Fibroblast of lung (primary cell): ENCODE measurements at regions not wholly inside any gene's neighbourhood (a gene's known extent, or its start where the extent isn't known, plus 50 kb on each side); places are given as distances from the start of the nearest gene placed in this dataset.

Source experiments
- DNase-seq, 2 donors: peaks; one replicate each; pipeline versions ENCODE4 v3.0.0 to v3.0.0-alpha.2; 2010; ENCODE audit warnings: low read depth in 2 of 2
- H2AFZ ChIP-seq: 2 replicates; pipeline ENCODE4 v1.5.1; 2012; ENCODE audit warnings: low read length, control low read depth, inconsistent platforms
- H3K27ac ChIP-seq: 2 replicates; pipeline ENCODE4 v1.5.1; 2011; ENCODE audit warnings: low read length, control low read depth; ENCODE audit not compliant: insufficient read depth
- H3K27me3 ChIP-seq: 2 replicates; pipeline ENCODE4 v1.5.1; 2011; ENCODE audit warnings: mild to moderate bottlenecking, low read length; ENCODE audit not compliant: control insufficient read depth, insufficient read depth
- H3K36me3 ChIP-seq: 2 replicates; pipeline ENCODE4 v1.5.1; 2011; ENCODE audit warnings: low read length; ENCODE audit not compliant: control insufficient read depth, insufficient read depth
- H3K4me1 ChIP-seq: 2 replicates; pipeline ENCODE4 v1.5.1; 2011; ENCODE audit warnings: low read length; ENCODE audit not compliant: control insufficient read depth, insufficient read depth; ENCODE audit errors: extremely low read depth
- H3K4me2 ChIP-seq: 2 replicates; pipeline ENCODE4 v1.5.1; 2011; ENCODE audit warnings: low read length, control low read depth; ENCODE audit not compliant: insufficient read depth; ENCODE audit errors: extremely low read depth
- H3K4me3 ChIP-seq, 4 experiments: fragments of 200-600 bp in 1 of 4; sonication (generic) in 1 of 4; replicated peaks in 1 of 4; 2 replicates each; pipeline ENCODE4 v1.5.1; 2011 to 2016; ENCODE audit warnings: low read length in 4 of 4, low read depth in 3 of 4, mild to moderate bottlenecking in 3 of 4, control low read depth in 2 of 4, inconsistent platforms in 1 of 4, mixed read lengths in 1 of 4; ENCODE audit not compliant: insufficient read depth in 1 of 4; ENCODE audit errors: control extremely low read depth in 1 of 4
- H3K79me2 ChIP-seq: 2 replicates; pipeline ENCODE4 v1.5.1; 2012; ENCODE audit warnings: mild to moderate bottlenecking, low read length, inconsistent platforms; ENCODE audit not compliant: control insufficient read depth, insufficient read depth
- H3K9ac ChIP-seq: 2 replicates; pipeline ENCODE4 v1.5.1; 2011; ENCODE audit warnings: mild to moderate bottlenecking, low read length, control low read depth; ENCODE audit not compliant: insufficient read depth
- H3K9me3 ChIP-seq: 2 replicates; pipeline ENCODE4 v1.5.1; 2012; ENCODE audit warnings: low read depth, low read length; ENCODE audit not compliant: control insufficient read depth, insufficient read depth
- H4K20me1 ChIP-seq: 2 replicates; pipeline ENCODE4 v1.5.1; 2011; ENCODE audit warnings: low read length; ENCODE audit not compliant: control insufficient read depth, insufficient read depth; ENCODE audit errors: extremely low read depth
- EZH2 ChIP-seq: IDR thresholded peaks from 2 replicates; pipeline ENCODE4 v1.5.1; 2012; ENCODE audit warnings: low read length, control low read depth, mild to moderate bottlenecking; ENCODE audit errors: missing control alignments
- TF ChIP-seq, protein P1 (sequence below), 2 donors: IDR thresholded peaks in 1 of 2; conservative IDR thresholded peaks in 1 of 2; 1 replicate in 1 of 2; 2 replicates in 1 of 2; pipeline ENCODE4 v1.5.1; 2011 to 2012; ENCODE audit warnings: low read length in 2 of 2, control low read depth in 1 of 2, inconsistent platforms in 1 of 2, low read depth in 1 of 2, mild to moderate bottlenecking in 1 of 2

DNA sequence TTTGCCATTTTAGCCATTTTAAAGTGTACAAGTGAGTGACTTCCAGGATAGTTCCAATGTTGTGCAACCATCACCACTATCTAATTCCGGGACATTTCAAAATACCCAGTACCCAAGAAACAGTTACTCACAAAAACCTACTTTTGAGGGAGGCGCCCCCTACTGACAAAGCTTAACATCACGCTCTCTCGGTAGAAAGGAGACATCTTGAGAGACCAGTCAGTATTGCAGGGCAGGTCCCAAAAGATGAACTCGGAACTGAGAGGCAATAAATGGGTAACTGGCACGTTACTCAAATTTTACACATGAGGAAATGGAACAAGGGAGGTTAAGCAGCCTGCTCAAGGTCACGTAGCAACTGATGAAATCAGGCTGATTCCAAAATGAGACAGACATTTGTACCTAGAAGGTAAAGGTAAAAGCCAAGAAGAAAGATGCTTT is 50.0 kb upstream of the POU2AF1 start:
- Histone ChIP-seq H3K4me1 (no peaks in the 10 kb centered on the region), H3K4me3 (no peak overlapping the region), H3K9ac (no peak overlapping the region), H3K79me2 (no peaks in the 10 kb centered on the region), H3K4me2 (no peak overlapping the region), H3K27me3 (peaks cover 9% of the 10 kb centered on the region), H4K20me1 (no peaks in the 10 kb centered on the region), H3K27ac (no peak overlapping the region), H3K36me3 (no peaks in the 10 kb centered on the region), H3K9me3 (no peaks in the 10 kb centered on the region), H2AFZ (no peak overlapping the region)
- TF ChIP-seq EZH2, result no peak
- TF ChIP-seq, protein P1, sequence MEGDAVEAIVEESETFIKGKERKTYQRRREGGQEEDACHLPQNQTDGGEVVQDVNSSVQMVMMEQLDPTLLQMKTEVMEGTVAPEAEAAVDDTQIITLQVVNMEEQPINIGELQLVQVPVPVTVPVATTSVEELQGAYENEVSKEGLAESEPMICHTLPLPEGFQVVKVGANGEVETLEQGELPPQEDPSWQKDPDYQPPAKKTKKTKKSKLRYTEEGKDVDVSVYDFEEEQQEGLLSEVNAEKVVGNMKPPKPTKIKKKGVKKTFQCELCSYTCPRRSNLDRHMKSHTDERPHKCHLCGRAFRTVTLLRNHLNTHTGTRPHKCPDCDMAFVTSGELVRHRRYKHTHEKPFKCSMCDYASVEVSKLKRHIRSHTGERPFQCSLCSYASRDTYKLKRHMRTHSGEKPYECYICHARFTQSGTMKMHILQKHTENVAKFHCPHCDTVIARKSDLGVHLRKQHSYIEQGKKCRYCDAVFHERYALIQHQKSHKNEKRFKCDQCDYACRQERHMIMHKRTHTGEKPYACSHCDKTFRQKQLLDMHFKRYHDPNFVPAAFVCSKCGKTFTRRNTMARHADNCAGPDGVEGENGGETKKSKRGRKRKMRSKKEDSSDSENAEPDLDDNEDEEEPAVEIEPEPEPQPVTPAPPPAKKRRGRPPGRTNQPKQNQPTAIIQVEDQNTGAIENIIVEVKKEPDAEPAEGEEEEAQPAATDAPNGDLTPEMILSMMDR (conservative IDR thresholded peaks at IDR 0.05 in 1 of 2, IDR thresholded peaks at IDR 0.05 in 1 of 2; ENCODE audit: low read depth in 1 of 2, low read length in 2 of 2), result peak; percentile 75 to 83
- DNase-seq, result peak in 1 of 2 donors; percentile 71
